Vagina (tissue), 2 donors: ENCODE measurements at regions not wholly inside any gene's neighbourhood (a gene's known extent, or its start where the extent isn't known, plus 50 kb on each side); places are given as distances from the start of the nearest gene placed in this dataset.

Experiments used
- DNase-seq, 2 donors: peaks; one replicate each; pipeline ENCODE4 v3.0.0-alpha.2; 2017; ENCODE audit errors: extremely low spot score in 2 of 2
- H3K27ac ChIP-seq: fragments of 200-600 bp; sonication (generic); one replicate; pipeline ENCODE4 v1.5.1; 2019
- H3K27me3 ChIP-seq: fragments of 200-600 bp; sonication (generic); one replicate; pipeline ENCODE4 v1.5.1; 2019
- H3K36me3 ChIP-seq, 2 donors: fragments of 200-600 bp; sonication (generic); one replicate each; pipeline ENCODE4 v1.5.1; 2017 to 2019
- H3K4me1 ChIP-seq: fragments of 200-600 bp; sonication (generic); one replicate; pipeline ENCODE4 v1.5.1; 2019
- H3K4me3 ChIP-seq, 2 donors: fragments of 200-600 bp; sonication (generic); 1 replicate in 1 of 2; 2 replicates in 1 of 2; pipeline ENCODE4 v1.5.1; 2016 to 2019
- H3K9me3 ChIP-seq: fragments of 200-600 bp; sonication (generic); one replicate; pipeline ENCODE4 v1.5.1; 2019
- CTCF ChIP-seq, 3 experiments: fragments of 450-650 bp in 2 of 3; fragments of 200-600 bp in 1 of 3; sonication (generic) in 1 of 3; IDR thresholded peaks; one replicate each; pipeline ENCODE4 v1.5.1; 2017 to 2019; ENCODE audit warnings: antibody characterized with exemption in 3 of 3, mild to moderate bottlenecking in 2 of 3, moderate library complexity in 2 of 3
- POLR2A ChIP-seq, 2 donors: fragments of 450-650 bp; IDR thresholded peaks; one replicate each; pipeline ENCODE4 v1.6.1; 2017; ENCODE audit warnings: antibody characterized with exemption in 2 of 2, mild to moderate bottlenecking in 2 of 2, moderate library complexity in 2 of 2
- POLR2AphosphoS5 ChIP-seq, 2 donors: sonication (generic); formaldehyde crosslinking; IDR thresholded peaks; one replicate each; pipeline ENCODE4 v1.9.0; 2017; ENCODE audit warnings: antibody characterized with exemption in 2 of 2, mild to moderate bottlenecking in 2 of 2, low read depth in 1 of 2; ENCODE audit not compliant: insufficient read depth in 1 of 2
- intact Hi-C: fragments of 100-400 bp; cut with DNase I; formaldehyde crosslinking; loops from one replicate; pipeline ENCODE4 v1.15.1; 2023

GRCh38 chr5:3186736-3187405, 408.8 kb upstream of the IRX1 start:
- no peak for DNase-seq
- no peaks in the 10 kb centered on the region for H3K36me3 ChIP-seq
- TF ChIP-seq POLR2AphosphoS5 (IDR thresholded peaks at IDR 0.05; ENCODE audit: insufficient read depth in 1 of 2, low read depth in 1 of 2) = no peak
- TF ChIP-seq CTCF (IDR thresholded peaks at IDR 0.05) = no peak
- no peak for TF ChIP-seq POLR2A (IDR thresholded peaks at IDR 0.05)
- H3K27me3 ChIP-seq = no peaks in the 10 kb centered on the region
- H3K4me1 ChIP-seq = no peaks in the 10 kb centered on the region
- H3K27ac ChIP-seq = no peak overlapping the region
- no peaks in the 10 kb centered on the region for H3K9me3 ChIP-seq
- no peak overlapping the region for H3K4me3 ChIP-seq
- intact Hi-C loops = no loop called here

- intact Hi-C loops = no loop called here
- Histone ChIP-seq H3K4me3 (no peak overlapping the region), H3K4me1 (no peaks in the 10 kb centered on the region), H3K36me3 (no peaks in the 10 kb centered on the region), H3K27ac (no peak overlapping the region), H3K9me3 (no peaks in the 10 kb centered on the region), H3K27me3 (no peaks in the 10 kb centered on the region)
- no peak for DNase-seq
- TF ChIP-seq CTCF (IDR thresholded peaks at IDR 0.05) (no peak), POLR2AphosphoS5 (IDR thresholded peaks at IDR 0.05; ENCODE audit: insufficient read depth in 1 of 2, low read depth in 1 of 2) (no peak), POLR2A (IDR thresholded peaks at IDR 0.05) (no peak)
These were observed 409.5 kb upstream of the IRX1 start for GRCh38 chr5:3186156-3186555.

- no peak for DNase-seq
- Histone ChIP-seq H3K27me3 (no peaks in the 10 kb centered on the region), H3K9me3 (no peaks in the 10 kb centered on the region), H3K36me3 (no peaks in the 10 kb centered on the region), H3K4me1 (no peaks in the 10 kb centered on the region), H3K4me3 (no peak overlapping the region), H3K27ac (no peak overlapping the region)
- TF ChIP-seq POLR2A (IDR thresholded peaks at IDR 0.05) = no peak
- intact Hi-C loops = no loop called here
These were observed 410.1 kb upstream of the IRX1 start for GRCh38 chr5:3185488-3185887.

GRCh38 chr5:3182133-3182876, 413.3 kb upstream of the IRX1 start:
- no peak for TF ChIP-seq POLR2AphosphoS5 (IDR thresholded peaks at IDR 0.05; ENCODE audit: insufficient read depth in 1 of 2, low read depth in 1 of 2)
- TF ChIP-seq POLR2A (IDR thresholded peaks at IDR 0.05) = no peak
- TF ChIP-seq CTCF (IDR thresholded peaks at IDR 0.05) = no peak
- no peaks in the 10 kb centered on the region for H3K27me3 ChIP-seq

GRCh38 chr5:3181671-3182070, 414.0 kb upstream of the IRX1 start:
- H3K27ac ChIP-seq = no peak overlapping the region
- TF ChIP-seq POLR2AphosphoS5 (IDR thresholded peaks at IDR 0.05; ENCODE audit: insufficient read depth in 1 of 2, low read depth in 1 of 2) (no peak), CTCF (IDR thresholded peaks at IDR 0.05) (no peak), POLR2A (IDR thresholded peaks at IDR 0.05) (no peak)
- H3K27me3 ChIP-seq = no peaks in the 10 kb centered on the region
- no peak for DNase-seq
- intact Hi-C loops = no loop called here
- H3K9me3 ChIP-seq = no peaks in the 10 kb centered on the region
- H3K4me3 ChIP-seq = no peak overlapping the region
- H3K4me1 ChIP-seq = no peaks in the 10 kb centered on the region
- no peaks in the 10 kb centered on the region for H3K36me3 ChIP-seq

More at GRCh38 chr5:3182133-3182876, 413.3 kb upstream of the IRX1 start:
- intact Hi-C loops = no loop called here
- no peak for DNase-seq
- Histone ChIP-seq H3K4me1 (no peaks in the 10 kb centered on the region), H3K9me3 (no peaks in the 10 kb centered on the region), H3K27ac (no peak overlapping the region), H3K4me3 (no peak overlapping the region), H3K36me3 (no peaks in the 10 kb centered on the region)
